ENCODE measurements at regions not wholly inside any gene's neighbourhood (a gene's known extent, or its start where the extent isn't known, plus 50 kb on each side); places are given as distances from the start of the nearest gene placed in this dataset.

- no peak for TF ChIP-seq CTCF (IDR thresholded peaks at IDR 0.05; ENCODE audit: borderline replicate concordance, extremely low read depth, low read length, poor library complexity, severe bottlenecking)
- no peak for TF ChIP-seq EZH2 (IDR thresholded peaks at IDR 0.05; ENCODE audit: borderline replicate concordance, low read depth, low read length, severe bottlenecking)
Measured at GRCh38 chr13:94854688-94855087, 142.3 kb upstream of the SOX21 start.

Data from DND-41 (cell line).